BJ (cell line): ENCODE measurements at regions not wholly inside any gene's neighbourhood (a gene's known extent, or its start where the extent isn't known, plus 50 kb on each side); places are given as distances from the start of the nearest gene placed in this dataset.

Source experiments
- CTCF ChIA-PET: fragments of 350-600 bp; formaldehyde crosslinking; extraction: SDS; loops from one replicate; lab custom pipeline; 2021; ENCODE audit warnings: antibody characterized with exemption, inconsistent platforms; lab: Yijun Ruan, JAX
- POLR2A ChIA-PET: fragments of 300-600 bp; sonication (Branson Sonifier 250); formaldehyde crosslinking; extraction: SDS; loops from one replicate; lab custom pipeline; 2021; ENCODE audit warnings: antibody characterized with exemption; lab: Charles Lee
- DNase-seq: peaks from one replicate; pipeline ENCODE4 v3.0.0-alpha.2; 2011; ENCODE audit warnings: low read depth
- H3K27me3 ChIP-seq: 2 replicates; pipeline ENCODE4 v1.6.0; 2011; ENCODE audit warnings: low read length; ENCODE audit not compliant: control insufficient read depth, insufficient read depth
- H3K36me3 ChIP-seq: 2 replicates; pipeline ENCODE4 v1.5.1; 2011; ENCODE audit warnings: low read length; ENCODE audit not compliant: control insufficient read depth, insufficient read depth
- H3K4me3 ChIP-seq: 2 replicates; pipeline ENCODE4 v1.5.1; 2011; ENCODE audit warnings: low read depth, mild to moderate bottlenecking, control low read depth, low read length
- CTCF ChIP-seq: IDR thresholded peaks from 2 replicates; pipeline ENCODE4 v1.5.1; 2011; ENCODE audit warnings: low read depth, mild to moderate bottlenecking, control low read depth, inconsistent platforms, low read length, moderate library complexity; ENCODE audit not compliant: insufficient read depth

GRCh38 chr20:41902346-41902745 is 284.2 kb upstream of the CHD6 start:
- CTCF ChIA-PET, result no interaction called here
- no peak overlapping the region for H3K4me3 ChIP-seq
- H3K27me3 ChIP-seq, result no peaks in the 10 kb centered on the region
- H3K36me3 ChIP-seq, result no peaks in the 10 kb centered on the region
- TF ChIP-seq CTCF, result no peak
- no peak for DNase-seq
- POLR2A ChIA-PET, result no interaction called here

GRCh38 chr20:41900201-41900691 is 282.1 kb upstream of the CHD6 start:
- no peaks in the 10 kb centered on the region for H3K36me3 ChIP-seq
- CTCF ChIA-PET, result no interaction called here
- DNase-seq, result no peak
- no peak for TF ChIP-seq CTCF
- H3K4me3 ChIP-seq, result no peak overlapping the region
- H3K27me3 ChIP-seq, result no peaks in the 10 kb centered on the region
- POLR2A ChIA-PET, result no interaction called here

- TF ChIP-seq CTCF, result no peak
- no peaks in the 10 kb centered on the region for H3K27me3 ChIP-seq
- DNase-seq, result no peak
- ChIA-PET CTCF (no interaction called here), POLR2A (no interaction called here)
- H3K36me3 ChIP-seq, result no peaks in the 10 kb centered on the region
- H3K4me3 ChIP-seq, result no peak overlapping the region
Observed at GRCh38 chr20:41897708-41898107, 279.5 kb upstream of the CHD6 start.

GRCh38 chr20:41895241-41896032 is 277.3 kb upstream of the CHD6 start:
- ChIA-PET CTCF (no interaction called here), POLR2A (no interaction called here)
- H3K36me3 ChIP-seq, result no peaks in the 10 kb centered on the region
- H3K27me3 ChIP-seq, result no peaks in the 10 kb centered on the region
- H3K4me3 ChIP-seq, result no peak overlapping the region
- no peak for DNase-seq
- no peak for TF ChIP-seq CTCF

GRCh38 chr20:41894255-41894963 is 276.2 kb upstream of the CHD6 start:
- no peaks in the 10 kb centered on the region for H3K27me3 ChIP-seq
- H3K36me3 ChIP-seq, result no peaks in the 10 kb centered on the region
- POLR2A ChIA-PET, result no interaction called here
- DNase-seq, result no peak
- TF ChIP-seq CTCF, result no peak
- CTCF ChIA-PET, result no interaction called here
- no peak overlapping the region for H3K4me3 ChIP-seq
